ENCODE measurements at regions not wholly inside any gene's neighbourhood (a gene's known extent, or its start where the extent isn't known, plus 50 kb on each side); places are given as distances from the start of the nearest gene placed in this dataset.

GRCh38 chr14:35934499-35934898, 108.4 kb downstream of the BRMS1L start:
- no peaks in the 10 kb centered on the region for H3K4me1 ChIP-seq
- intact Hi-C loops (cut with micrococcal nuclease), result no loop called here
- DNase-seq, result no peak

GRCh38 chr14:35932659-35933159, 106.6 kb downstream of the BRMS1L start:
- Histone ChIP-seq H3K4me3 (no peak overlapping the region), H3K4me1 (no peaks in the 10 kb centered on the region), H3K36me3 (no peaks in the 10 kb centered on the region), H3K27ac (replicated peaks) (no peak overlapping the region), H3K27me3 (ENCODE audit: low read depth) (peaks cover 17% of the 10 kb centered on the region), H3K9me3 (replicated peaks) (no peaks in the 10 kb centered on the region)
- no peak for TF ChIP-seq CTCF (IDR thresholded peaks at IDR 0.05; ENCODE audit: borderline replicate concordance)
- intact Hi-C loops (cut with micrococcal nuclease), result no loop called here
- DNase-seq, result no peak

More at GRCh38 chr14:35934499-35934898, 108.4 kb downstream of the BRMS1L start:
- peaks cover 18% of the 10 kb centered on the region for H3K27me3 ChIP-seq (ENCODE audit: low read depth)
- no peaks in the 10 kb centered on the region for H3K9me3 ChIP-seq (replicated peaks)
- no peaks in the 10 kb centered on the region for H3K36me3 ChIP-seq
- no peak overlapping the region for H3K4me3 ChIP-seq
- TF ChIP-seq CTCF (IDR thresholded peaks at IDR 0.05; ENCODE audit: borderline replicate concordance), result no peak
- no peak overlapping the region for H3K27ac ChIP-seq (replicated peaks)

- no peak overlapping the region for H3K4me3 ChIP-seq
- H3K36me3 ChIP-seq, result no peaks in the 10 kb centered on the region
- no peaks in the 10 kb centered on the region for H3K4me1 ChIP-seq
- no peak overlapping the region for H3K27ac ChIP-seq (replicated peaks)
- DNase-seq, result no peak
- TF ChIP-seq CTCF (IDR thresholded peaks at IDR 0.05; ENCODE audit: borderline replicate concordance), result no peak
- intact Hi-C loops (cut with micrococcal nuclease), result no loop called here
- peaks cover 19% of the 10 kb centered on the region for H3K27me3 ChIP-seq (ENCODE audit: low read depth)
- no peaks in the 10 kb centered on the region for H3K9me3 ChIP-seq (replicated peaks)
Measured at GRCh38 chr14:35932136-35932535, 106.0 kb downstream of the BRMS1L start.

GRCh38 chr14:35931346-35931745, 105.2 kb downstream of the BRMS1L start:
- no peak for DNase-seq
- Histone ChIP-seq H3K9me3 (replicated peaks) (no peaks in the 10 kb centered on the region), H3K27ac (replicated peaks) (no peak overlapping the region)

GRCh38 chr14:35929186-35929585, 103.0 kb downstream of the BRMS1L start:
- Histone ChIP-seq H3K36me3 (no peaks in the 10 kb centered on the region), H3K9me3 (replicated peaks) (no peaks in the 10 kb centered on the region), H3K27me3 (ENCODE audit: low read depth) (peaks cover 9% of the 10 kb centered on the region), H3K4me3 (no peak overlapping the region), H3K4me1 (no peaks in the 10 kb centered on the region), H3K27ac (replicated peaks) (no peak overlapping the region)
- no peak for DNase-seq
- no peak for TF ChIP-seq CTCF (IDR thresholded peaks at IDR 0.05; ENCODE audit: borderline replicate concordance)
- intact Hi-C loops (cut with micrococcal nuclease), result no loop called here

More at GRCh38 chr14:35931346-35931745, 105.2 kb downstream of the BRMS1L start:
- Histone ChIP-seq H3K4me1 (no peaks in the 10 kb centered on the region), H3K27me3 (ENCODE audit: low read depth) (peaks cover 14% of the 10 kb centered on the region), H3K4me3 (no peak overlapping the region), H3K36me3 (no peaks in the 10 kb centered on the region)
- TF ChIP-seq CTCF (IDR thresholded peaks at IDR 0.05; ENCODE audit: borderline replicate concordance), result no peak
- intact Hi-C loops (cut with micrococcal nuclease), result no loop called here

Measured in left ventricle myocardium inferior (tissue), 1 donor.